Osteocyte (in vitro differentiated cells): ENCODE measurements at regions not wholly inside any gene's neighbourhood (a gene's known extent, or its start where the extent isn't known, plus 50 kb on each side); places are given as distances from the start of the nearest gene placed in this dataset.

ENCODE experiments used
- DNase-seq: peaks from one replicate; pipeline ENCODE4 v3.0.0; 2021; ENCODE audit warnings: mixed read lengths; ENCODE audit not compliant: unreplicated experiment; ENCODE audit errors: extremely low spot score
- H3K27ac Mint-ChIP-seq: one replicate; pipeline ENCODE4 v1.8.0; 2021; ENCODE audit warnings: mild to moderate bottlenecking, mixed read lengths; ENCODE audit not compliant: unreplicated experiment
- H3K27me3 Mint-ChIP-seq: one replicate; pipeline ENCODE4 v1.8.0; 2021; ENCODE audit warnings: mixed read lengths; ENCODE audit not compliant: unreplicated experiment
- H3K36me3 Mint-ChIP-seq: one replicate; pipeline ENCODE4 v1.8.0; 2021; ENCODE audit warnings: mixed read lengths; ENCODE audit not compliant: unreplicated experiment
- H3K4me1 Mint-ChIP-seq: one replicate; pipeline ENCODE4 v1.8.0; 2021; ENCODE audit warnings: mixed read lengths; ENCODE audit not compliant: unreplicated experiment
- H3K4me3 Mint-ChIP-seq: one replicate; pipeline ENCODE4 v1.8.0; 2021; ENCODE audit warnings: mild to moderate bottlenecking, moderate library complexity, mixed read lengths; ENCODE audit not compliant: unreplicated experiment
- H3K9me3 Mint-ChIP-seq: one replicate; pipeline ENCODE4 v1.8.0; 2021; ENCODE audit warnings: mixed read lengths; ENCODE audit not compliant: unreplicated experiment
- CTCF ChIP-seq: fragments of 200-600 bp; sonication (generic); IDR thresholded peaks from 2 replicates; pipeline ENCODE4 v1.5.0; 2021; ENCODE audit warnings: antibody characterized with exemption, mild to moderate bottlenecking, moderate library complexity

GRCh38 chr14:22509036-22509709 is 79.9 kb downstream of the DAD1 start:
- Mint-ChIP-seq H3K27me3 (no peaks in the 10 kb centered on the region), H3K27ac (no peak overlapping the region), H3K9me3 (no peaks in the 10 kb centered on the region), H3K4me3 (no peak overlapping the region), H3K36me3 (no peaks in the 10 kb centered on the region), H3K4me1 (peaks cover 66% of the 10 kb centered on the region)
- no peak for TF ChIP-seq CTCF
- DNase-seq, result no peak

GRCh38 chr14:22508662-22509035 is 80.4 kb downstream of the DAD1 start:
- H3K27ac Mint-ChIP-seq, result no peak overlapping the region
- no peak for TF ChIP-seq CTCF
- no peaks in the 10 kb centered on the region for H3K27me3 Mint-ChIP-seq
- no peaks in the 10 kb centered on the region for H3K9me3 Mint-ChIP-seq
- H3K4me1 Mint-ChIP-seq, result peaks cover 61% of the 10 kb centered on the region
- no peaks in the 10 kb centered on the region for H3K36me3 Mint-ChIP-seq
- H3K4me3 Mint-ChIP-seq, result no peak overlapping the region
- DNase-seq, result no peak

GRCh38 chr14:22508150-22508457 is 80.9 kb downstream of the DAD1 start:
- Mint-ChIP-seq H3K36me3 (no peaks in the 10 kb centered on the region), H3K4me1 (peaks cover 56% of the 10 kb centered on the region), H3K27ac (no peak overlapping the region), H3K4me3 (no peak overlapping the region), H3K27me3 (no peaks in the 10 kb centered on the region), H3K9me3 (no peaks in the 10 kb centered on the region)
- no peak for DNase-seq
- no peak for TF ChIP-seq CTCF

- no peaks in the 10 kb centered on the region for H3K36me3 Mint-ChIP-seq
- TF ChIP-seq CTCF, result no peak
- H3K9me3 Mint-ChIP-seq, result no peaks in the 10 kb centered on the region
- DNase-seq, result no peak
- H3K4me3 Mint-ChIP-seq, result no peak overlapping the region
- no peak overlapping the region for H3K27ac Mint-ChIP-seq
- H3K4me1 Mint-ChIP-seq, result peaks cover 48% of the 10 kb centered on the region
- no peaks in the 10 kb centered on the region for H3K27me3 Mint-ChIP-seq
Measured at GRCh38 chr14:22506778-22507351, 82.2 kb downstream of the DAD1 start.

- H3K4me3 Mint-ChIP-seq, result no peak overlapping the region
- H3K27me3 Mint-ChIP-seq, result no peaks in the 10 kb centered on the region
- H3K27ac Mint-ChIP-seq, result no peak overlapping the region
- no peak for DNase-seq
- no peak for TF ChIP-seq CTCF
- no peaks in the 10 kb centered on the region for H3K9me3 Mint-ChIP-seq
- no peaks in the 10 kb centered on the region for H3K36me3 Mint-ChIP-seq
- H3K4me1 Mint-ChIP-seq, result peaks cover 42% of the 10 kb centered on the region
Measured at GRCh38 chr14:22506378-22506710, 82.7 kb downstream of the DAD1 start.
